DMS79 (cell line): ENCODE measurements at regions not wholly inside any gene's neighbourhood (a gene's known extent, or its start where the extent isn't known, plus 50 kb on each side); places are given as distances from the start of the nearest gene placed in this dataset.

ENCODE experiments used
- DNase-seq: peaks from one replicate; lab custom pipeline; 2025; lab: John Stamatoyannopoulos, UW

DNA sequence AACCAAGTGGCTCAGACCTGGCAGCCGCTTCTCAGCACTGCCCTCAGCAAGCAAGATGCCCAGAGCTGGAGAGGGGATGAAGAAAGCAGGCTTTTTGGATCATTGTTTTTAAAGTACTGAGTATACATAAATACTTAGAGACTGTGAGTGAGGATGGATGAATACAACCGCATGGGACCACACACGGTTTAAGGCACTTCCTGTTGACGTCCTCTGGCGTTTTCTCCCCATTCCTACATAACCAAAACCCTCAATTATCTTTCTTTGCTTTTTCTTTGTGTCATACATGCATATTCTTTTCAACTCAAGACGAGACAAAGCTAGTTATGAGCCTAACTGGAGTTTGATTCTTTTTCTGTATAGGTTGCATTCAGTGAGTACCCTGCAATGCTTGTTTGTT is 198.4 kb downstream of the GALR1 start:
- no peak for DNase-seq

DNA sequence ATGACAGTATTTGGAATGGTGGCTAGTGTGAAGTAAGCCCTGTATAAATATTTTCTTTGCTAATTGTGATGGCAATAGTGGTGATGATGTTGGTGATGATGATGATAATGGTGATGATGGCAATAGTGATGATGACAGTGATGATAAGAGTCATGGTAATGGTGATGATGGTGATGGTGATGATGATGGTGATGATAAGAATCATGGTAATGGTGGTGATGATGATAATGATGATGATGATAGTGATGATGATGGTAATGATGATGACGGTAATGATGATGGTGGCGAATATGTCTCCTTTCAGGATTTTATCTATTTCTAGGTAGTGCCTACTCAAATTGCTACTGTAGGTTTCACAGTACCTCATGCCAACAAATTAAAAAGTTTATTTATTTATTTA is 205.4 kb downstream of the GALR1 start:
- no peak for DNase-seq

GRCh38 chr18:77457681-77458080 is 208.0 kb downstream of the GALR1 start:
- no peak for DNase-seq

DNA sequence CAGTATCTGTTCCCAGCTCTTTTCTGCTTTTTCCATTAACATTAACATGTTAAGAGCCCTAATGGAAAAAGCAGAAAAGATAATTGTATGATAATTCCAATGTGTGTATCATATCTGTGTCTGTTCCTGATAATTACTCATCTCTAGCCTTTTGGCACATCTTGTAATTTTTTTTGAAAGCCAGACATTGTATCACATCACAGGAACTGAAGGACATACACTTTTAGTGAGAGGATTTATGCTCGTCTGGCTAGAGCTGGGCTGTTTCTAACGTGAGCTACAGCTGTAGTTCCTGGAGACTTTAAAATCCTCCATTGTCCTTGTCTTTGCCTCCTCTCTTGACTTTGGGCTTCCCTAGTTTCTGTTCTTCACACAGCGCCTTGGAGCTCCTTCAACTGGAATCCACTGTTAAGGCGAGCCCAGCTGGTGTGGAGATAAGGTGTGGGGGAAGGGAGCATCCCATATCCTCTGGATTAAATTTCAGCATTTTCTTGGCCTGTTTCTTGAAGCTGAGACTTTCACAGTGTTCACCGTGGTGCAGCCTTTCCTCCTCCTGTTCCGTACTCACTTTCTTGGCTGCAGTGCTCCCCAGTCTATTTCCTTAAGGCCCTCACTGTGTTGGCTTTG is 211.5 kb downstream of the GALR1 start:
- no peak for DNase-seq

GRCh38 chr18:77464917-77465316 is 215.3 kb downstream of the GALR1 start:
- DNase-seq, result no peak

DNA sequence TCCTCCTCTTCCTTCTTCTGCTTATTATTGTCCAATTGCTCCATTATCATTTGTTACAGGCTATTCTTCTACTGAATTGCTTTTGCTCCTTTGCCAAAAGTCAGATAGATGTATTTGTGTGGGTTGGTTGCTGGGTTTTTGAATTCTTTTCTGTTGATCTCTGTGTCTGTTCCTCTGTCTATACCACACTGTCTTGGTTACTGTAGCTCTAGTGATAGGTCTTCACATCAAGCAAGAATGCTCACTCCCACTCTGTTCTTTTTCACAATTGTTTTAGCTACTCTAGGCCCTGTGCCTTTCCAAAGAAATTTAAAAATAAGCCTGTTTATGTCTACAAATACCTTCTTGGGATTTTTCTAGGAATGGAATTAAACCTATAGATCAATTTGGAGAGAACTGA is 217.2 kb downstream of the GALR1 start:
- no peak for DNase-seq

- no peak for DNase-seq
Measured at GRCh38 chr18:77469131-77469530, 219.5 kb downstream of the GALR1 start.

DNA sequence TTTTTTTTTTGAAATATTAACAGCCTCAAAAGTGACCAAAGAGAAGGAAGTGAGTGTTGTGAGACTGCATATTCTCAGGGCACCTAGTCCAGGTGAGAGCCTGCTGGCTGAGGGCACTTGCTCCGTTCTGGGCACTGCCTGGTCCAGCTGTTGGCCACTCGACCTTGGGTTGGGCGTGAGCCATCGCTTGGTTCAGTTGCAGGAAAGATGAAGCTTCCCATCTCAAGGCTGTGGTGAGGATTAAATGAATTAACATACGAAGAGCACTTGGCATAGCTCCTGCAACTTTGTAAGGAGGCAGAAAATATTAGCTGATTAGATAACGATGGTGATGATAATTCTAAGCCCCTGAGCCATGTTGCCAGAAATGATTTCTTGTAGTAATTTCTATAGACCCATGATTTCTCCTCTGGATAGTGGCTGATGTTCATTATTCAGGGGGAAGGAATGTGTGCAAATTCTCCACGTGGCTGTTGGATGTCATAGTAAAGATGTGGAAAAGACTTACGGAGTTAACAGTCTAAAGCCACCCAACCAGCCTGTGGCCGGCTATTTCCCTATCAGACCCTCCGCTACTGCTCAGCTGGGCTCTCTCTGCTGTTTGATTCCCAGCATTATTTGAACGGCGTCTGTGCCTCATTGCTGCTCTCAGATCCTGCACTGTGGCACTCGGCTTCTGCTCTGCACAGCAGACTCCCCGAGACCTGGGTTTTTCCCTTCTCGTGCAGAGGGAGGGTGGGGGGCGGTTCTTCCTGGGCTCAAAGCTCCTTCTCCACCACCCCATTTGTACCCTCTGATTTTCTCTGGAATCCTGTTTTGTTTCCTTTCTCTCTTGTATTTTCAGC is 221.1 kb downstream of the GALR1 start:
- no peak for DNase-seq

- no peak for DNase-seq
Measured at GRCh38 chr18:77472509-77472908, 222.9 kb downstream of the GALR1 start.

- DNase-seq, result no peak
Measured at GRCh38 chr18:77478646-77479442, 229.2 kb downstream of the GALR1 start.

GRCh38 chr18:77481541-77481940 is 231.9 kb downstream of the GALR1 start:
- no peak for DNase-seq

DNA sequence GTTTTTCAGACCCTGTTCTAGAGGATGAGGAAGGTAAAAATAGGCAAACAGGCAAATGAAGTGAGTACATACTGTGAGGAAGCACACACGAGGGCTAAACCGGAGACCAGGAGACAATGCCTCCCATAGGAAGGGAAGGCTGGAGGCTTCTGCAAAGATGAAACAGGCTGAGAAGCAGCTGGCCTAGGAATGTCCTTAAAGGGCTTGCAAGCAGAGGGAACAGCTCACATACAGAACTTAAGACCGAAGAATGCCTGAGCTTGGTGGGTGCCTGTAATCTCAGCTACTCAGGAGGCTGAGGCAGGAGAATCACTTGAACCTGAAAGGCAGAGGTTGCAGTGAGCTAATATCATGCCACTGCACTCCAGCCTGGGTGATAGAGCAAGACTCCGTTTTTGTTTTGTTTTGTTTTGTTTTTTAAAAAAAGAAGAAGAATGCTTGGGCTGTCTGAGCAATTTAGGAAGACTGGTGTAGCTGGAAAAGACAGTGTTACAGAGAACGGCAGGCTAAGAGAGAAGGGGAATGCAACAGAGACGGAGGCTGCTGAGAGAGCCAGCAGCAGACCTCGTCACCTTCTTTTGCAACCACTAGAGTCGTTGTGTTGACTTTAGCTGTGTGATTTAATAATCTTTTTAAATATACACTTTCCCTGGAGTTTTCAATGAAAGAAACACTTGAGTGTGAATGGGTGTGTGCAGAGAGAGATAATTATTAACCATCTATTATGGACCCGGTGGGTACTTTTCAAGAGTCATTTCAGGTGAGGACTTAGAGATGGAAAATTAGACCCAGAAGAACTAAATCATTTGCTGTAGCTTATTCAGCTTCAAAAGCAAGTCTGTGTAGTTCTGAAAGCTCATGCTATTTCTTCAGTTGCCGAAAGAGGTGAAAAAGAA is 232.8 kb downstream of the GALR1 start:
- DNase-seq, result no peak

DNA sequence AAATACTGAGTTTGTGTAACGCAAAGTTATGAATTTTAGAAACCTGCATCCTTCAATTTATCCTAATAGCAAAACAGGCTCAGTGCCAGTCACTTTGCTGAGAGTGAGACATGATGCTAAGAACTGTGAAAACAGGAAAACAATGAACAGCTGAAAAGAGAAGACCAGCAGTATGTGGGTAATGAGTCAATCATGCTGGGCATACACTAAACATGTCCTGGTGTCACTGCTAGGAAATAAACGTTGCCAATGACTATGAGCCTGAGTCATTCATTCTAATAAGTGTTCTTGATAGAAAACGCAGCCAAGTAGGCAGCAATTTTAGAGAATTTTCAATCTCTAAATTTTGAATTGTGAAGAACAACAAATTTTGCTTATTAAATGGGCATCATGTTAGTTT is 237.3 kb downstream of the GALR1 start:
- DNase-seq, result no peak

DNA sequence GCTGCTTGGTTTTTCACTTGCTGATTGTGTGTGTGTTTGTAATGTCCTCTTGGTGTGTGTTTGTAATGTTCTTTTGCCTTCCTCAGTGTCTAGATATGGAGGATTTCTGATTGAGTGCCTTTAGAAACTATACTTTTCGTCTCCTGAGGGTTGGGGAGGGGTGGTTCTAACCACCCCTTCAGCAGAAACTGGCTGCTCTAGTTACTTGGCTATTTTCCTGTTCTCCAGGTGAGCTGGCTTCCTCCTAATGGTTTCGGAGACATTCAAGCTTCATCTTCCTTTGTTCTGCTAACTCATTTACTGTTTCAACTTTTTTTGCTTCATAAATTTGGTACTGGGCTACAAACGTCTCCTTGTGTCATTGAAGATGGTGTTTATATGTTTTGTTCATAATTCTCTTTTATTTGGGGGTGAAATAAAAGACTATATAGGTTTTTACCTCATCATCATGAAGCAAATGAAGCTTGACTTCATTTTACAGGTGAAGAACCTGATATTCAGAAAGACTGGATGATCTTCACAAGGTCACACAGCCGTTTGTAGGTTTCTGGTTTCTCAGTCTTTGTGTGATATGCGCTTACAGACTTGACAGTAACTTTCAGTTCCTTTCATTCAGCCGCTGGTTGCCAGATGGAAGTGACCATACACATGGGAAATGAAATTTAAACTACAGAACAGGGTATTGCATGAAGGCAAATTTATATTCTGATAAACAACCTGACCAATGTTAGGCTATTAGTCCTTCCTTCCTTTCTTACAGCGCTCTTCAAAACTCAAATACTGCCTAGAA is 238.5 kb downstream of the GALR1 start:
- no peak for DNase-seq

GRCh38 chr18:77495079-77495478 is 245.4 kb downstream of the GALR1 start:
- no peak for DNase-seq

DNA sequence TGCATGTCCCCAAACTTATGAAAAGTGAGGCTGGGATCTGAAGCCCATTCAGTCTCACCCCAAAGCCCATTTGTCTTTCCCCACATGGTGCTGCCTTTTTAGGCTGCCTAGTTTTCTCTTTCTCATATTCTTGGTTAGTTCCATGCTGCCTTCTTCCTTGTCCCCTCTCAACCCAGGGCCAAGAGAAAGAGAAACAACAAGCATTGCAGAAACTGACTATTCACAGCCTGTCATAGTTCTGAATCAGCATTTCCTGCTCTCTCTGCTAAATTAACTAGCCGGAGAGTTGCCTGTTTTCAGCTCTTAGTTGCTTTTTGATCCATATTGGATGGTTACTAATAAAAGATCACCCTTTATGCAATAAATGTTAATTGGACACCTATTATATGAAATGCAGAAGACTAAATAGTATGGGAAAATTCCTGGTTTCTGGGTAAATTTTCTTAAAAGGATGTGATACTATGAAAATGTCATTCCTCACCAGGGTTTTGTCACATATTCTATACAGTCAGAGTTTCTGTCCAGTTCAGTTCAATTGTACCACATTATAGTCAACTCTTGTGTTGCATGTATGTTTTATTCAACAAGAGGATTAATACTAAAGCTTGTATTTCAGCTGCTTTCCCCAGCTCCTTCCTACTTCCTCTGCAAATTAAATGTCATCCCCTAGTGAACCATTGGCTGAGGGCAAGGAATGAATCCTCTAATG is 246.5 kb downstream of the GALR1 start:
- DNase-seq, result no peak

DNA sequence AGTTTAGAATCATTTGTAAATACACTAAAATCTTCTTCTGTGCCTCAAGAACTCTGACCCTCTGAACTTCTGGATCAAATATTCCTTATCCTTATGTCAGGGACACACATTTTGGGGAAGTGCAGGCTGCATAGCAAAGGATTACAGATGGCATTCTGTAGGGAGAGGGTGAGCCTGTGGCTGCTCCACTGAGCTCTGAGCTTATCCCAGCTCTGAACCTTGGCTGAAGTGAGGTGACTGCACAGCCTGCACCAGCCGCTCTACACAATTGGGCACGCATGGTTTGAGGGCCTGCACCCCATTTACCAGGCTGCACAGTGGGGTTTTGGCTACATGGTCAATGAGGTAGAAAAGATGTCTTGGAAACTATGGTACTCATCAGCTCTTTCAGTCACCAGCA is 251.6 kb downstream of the GALR1 start:
- DNase-seq, result no peak

DNA sequence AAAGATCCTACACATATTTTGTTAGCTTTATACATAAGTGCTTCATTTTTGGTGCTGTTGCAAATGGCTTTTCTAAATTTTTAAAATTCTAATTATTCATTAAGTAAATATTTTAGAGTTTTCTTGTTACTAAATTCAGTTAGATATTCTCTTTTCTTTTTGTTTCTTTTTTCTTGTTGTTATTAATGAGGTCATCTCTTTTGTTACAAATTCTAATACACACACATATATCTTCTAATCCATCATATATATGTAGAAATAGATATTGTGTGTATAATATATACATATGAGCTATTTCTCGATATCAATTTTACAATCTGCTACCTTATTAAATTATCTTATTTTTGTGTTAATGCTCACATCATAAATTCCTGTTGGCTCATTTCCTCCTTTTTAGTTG is 255.9 kb downstream of the GALR1 start:
- DNase-seq, result no peak

- DNase-seq, result no peak
Measured at GRCh38 chr18:77512152-77512551, 262.5 kb downstream of the GALR1 start.

DNA sequence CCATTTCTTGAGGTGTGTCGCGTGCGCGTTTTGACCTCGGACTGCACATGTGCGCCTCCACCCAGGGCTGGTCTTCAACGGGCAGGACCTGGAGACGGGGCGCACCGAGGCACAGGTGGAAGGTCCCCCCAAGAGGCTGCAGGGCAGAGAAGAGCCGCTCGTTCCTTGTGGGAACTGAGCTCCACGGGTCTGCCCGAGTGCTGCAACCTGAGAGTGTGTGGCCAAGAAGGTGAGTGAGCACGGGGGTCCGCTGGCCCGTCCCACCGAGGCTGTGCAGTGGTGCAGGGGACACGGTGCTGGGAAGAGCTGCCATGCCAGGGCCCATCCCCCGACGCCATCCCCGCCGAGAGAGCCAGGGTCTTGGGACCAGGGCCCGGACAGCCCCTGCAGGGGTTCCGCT is 268.3 kb downstream of the GALR1 start:
- no peak for DNase-seq
